DND-41 (cell line): ENCODE measurements at regions not wholly inside any gene's neighbourhood (a gene's known extent, or its start where the extent isn't known, plus 50 kb on each side); places are given as distances from the start of the nearest gene placed in this dataset.

Experiments
- EZH2 ChIP-seq: IDR thresholded peaks from 3 replicates; pipeline ENCODE4 v1.6.1; 2012; ENCODE audit warnings: borderline replicate concordance, low read depth, mild to moderate bottlenecking, moderate library complexity, low read length, inconsistent platforms; ENCODE audit not compliant: severe bottlenecking
- TF ChIP-seq, protein P1 (sequence below): IDR thresholded peaks from 2 replicates; pipeline ENCODE4 v1.5.1; 2012; ENCODE audit warnings: borderline replicate concordance, low read length, moderate library complexity, mild to moderate bottlenecking; ENCODE audit not compliant: poor library complexity, severe bottlenecking; ENCODE audit errors: extremely low read depth

DNA sequence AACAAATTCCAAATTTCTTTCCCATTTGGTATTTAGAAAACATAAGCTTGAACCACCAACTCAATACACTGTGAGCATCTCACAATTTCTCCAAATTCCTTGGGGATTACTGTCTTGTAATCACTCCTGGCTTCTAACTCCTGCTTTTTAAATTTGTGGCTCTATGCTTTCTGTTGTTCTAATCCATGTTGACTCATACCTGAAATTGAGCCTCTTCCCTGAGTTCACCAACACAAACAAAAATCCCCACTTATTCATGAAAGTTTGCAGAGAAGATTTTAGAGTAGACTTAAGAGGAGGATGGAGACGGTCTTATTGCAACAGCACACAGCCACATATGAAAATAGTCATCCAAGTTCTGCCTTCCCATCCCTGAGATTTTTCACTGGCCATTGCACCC is 252.5 kb downstream of the PTEN start:
- TF ChIP-seq EZH2: no peak
- TF ChIP-seq, protein P1, sequence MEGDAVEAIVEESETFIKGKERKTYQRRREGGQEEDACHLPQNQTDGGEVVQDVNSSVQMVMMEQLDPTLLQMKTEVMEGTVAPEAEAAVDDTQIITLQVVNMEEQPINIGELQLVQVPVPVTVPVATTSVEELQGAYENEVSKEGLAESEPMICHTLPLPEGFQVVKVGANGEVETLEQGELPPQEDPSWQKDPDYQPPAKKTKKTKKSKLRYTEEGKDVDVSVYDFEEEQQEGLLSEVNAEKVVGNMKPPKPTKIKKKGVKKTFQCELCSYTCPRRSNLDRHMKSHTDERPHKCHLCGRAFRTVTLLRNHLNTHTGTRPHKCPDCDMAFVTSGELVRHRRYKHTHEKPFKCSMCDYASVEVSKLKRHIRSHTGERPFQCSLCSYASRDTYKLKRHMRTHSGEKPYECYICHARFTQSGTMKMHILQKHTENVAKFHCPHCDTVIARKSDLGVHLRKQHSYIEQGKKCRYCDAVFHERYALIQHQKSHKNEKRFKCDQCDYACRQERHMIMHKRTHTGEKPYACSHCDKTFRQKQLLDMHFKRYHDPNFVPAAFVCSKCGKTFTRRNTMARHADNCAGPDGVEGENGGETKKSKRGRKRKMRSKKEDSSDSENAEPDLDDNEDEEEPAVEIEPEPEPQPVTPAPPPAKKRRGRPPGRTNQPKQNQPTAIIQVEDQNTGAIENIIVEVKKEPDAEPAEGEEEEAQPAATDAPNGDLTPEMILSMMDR: no peak
